GM18502 (cell line): ENCODE measurements at regions not wholly inside any gene's neighbourhood (a gene's known extent, or its start where the extent isn't known, plus 50 kb on each side); places are given as distances from the start of the nearest gene placed in this dataset.

Source experiments
- ATAC-seq: cut with Tn5 transposase; IDR thresholded peaks from one replicate; pipeline ENCODE4 v1.9.1; 2021; ENCODE audit warnings: mild to moderate bottlenecking; ENCODE audit not compliant: unreplicated experiment, poor library complexity

GRCh38 chr1:115428256-115428655, 90.2 kb upstream of the NGF start:
- no peak for ATAC-seq

- ATAC-seq, result no peak
Measured at GRCh38 chr1:115426956-115427355, 88.9 kb upstream of the NGF start.

GRCh38 chr1:115426231-115426771, 88.3 kb upstream of the NGF start:
- ATAC-seq, result no peak

- no peak for ATAC-seq
Measured at GRCh38 chr1:115425442-115425841, 87.4 kb upstream of the NGF start.

- ATAC-seq, result no peak
Measured at GRCh38 chr1:115423776-115424175, 85.7 kb upstream of the NGF start.

GRCh38 chr1:115419571-115419970, 81.5 kb upstream of the NGF start:
- ATAC-seq, result no peak

- ATAC-seq, result no peak
Measured at GRCh38 chr1:115413621-115414020, 75.6 kb upstream of the NGF start.

GRCh38 chr1:115413208-115413607, 75.2 kb upstream of the NGF start:
- ATAC-seq, result no peak

GRCh38 chr1:115412733-115413132, 74.7 kb upstream of the NGF start:
- no peak for ATAC-seq

- no peak for ATAC-seq
Measured at GRCh38 chr1:115412286-115412685, 74.2 kb upstream of the NGF start.

- no peak for ATAC-seq
Measured at GRCh38 chr1:115411371-115412063, 73.5 kb upstream of the NGF start.

GRCh38 chr1:115409094-115410015, 71.3 kb upstream of the NGF start:
- ATAC-seq, result no peak

- ATAC-seq, result no peak
Measured at GRCh38 chr1:115408533-115408932, 70.5 kb upstream of the NGF start.

- no peak for ATAC-seq
Measured at GRCh38 chr1:115404911-115405310, 66.9 kb upstream of the NGF start.

GRCh38 chr1:115402753-115403184, 64.7 kb upstream of the NGF start:
- no peak for ATAC-seq

- no peak for ATAC-seq
Measured at GRCh38 chr1:115401676-115402075, 63.6 kb upstream of the NGF start.

GRCh38 chr1:115400891-115401290, 62.8 kb upstream of the NGF start:
- no peak for ATAC-seq

- no peak for ATAC-seq
Measured at GRCh38 chr1:115400426-115400825, 62.4 kb upstream of the NGF start.

GRCh38 chr1:115398745-115399144, 60.7 kb upstream of the NGF start:
- no peak for ATAC-seq
